IMR-90 (cell line): ENCODE measurements at regions not wholly inside any gene's neighbourhood (a gene's known extent, or its start where the extent isn't known, plus 50 kb on each side); places are given as distances from the start of the nearest gene placed in this dataset.

Source experiments
- ATAC-seq: fragments of 200-7000 bp; cut with Tn5 transposase; 2 replicates; pipeline ENCODE4 v1.9.1; 2020; ENCODE audit warnings: low read depth, mild to moderate bottlenecking, moderate library complexity
- BruUV-seq: library from RNA; stranded (reverse); fragments of 400-500 nt; replicated peaks from 2 replicates; lab custom pipeline; 2021; lab: Mats Ljungman, UMichigan
- CTCF ChIA-PET: fragments of 300-600 bp; formaldehyde crosslinking; extraction: SDS; loops from one replicate; lab custom pipeline; 2021; ENCODE audit warnings: antibody characterized with exemption; lab: Yijun Ruan, JAX
- POLR2A ChIA-PET: fragments of 300-600 bp; sonication (Branson Sonifier 250); formaldehyde crosslinking; loops from one replicate; lab custom pipeline; 2022; ENCODE audit warnings: antibody characterized with exemption; ENCODE audit not compliant: unreplicated experiment; lab: Charles Lee
- DNase-seq: peaks from one replicate; pipeline ENCODE4 v3.0.0; 2013
- H2AFZ ChIP-seq: replicated peaks from 2 replicates; pipeline ENCODE3; 2013; ENCODE audit warnings: low read length, mild to moderate bottlenecking; ENCODE audit not compliant: poor library complexity
- H2AK5ac ChIP-seq: 2 replicates; pipeline ENCODE4 v1.6.1; 2013; ENCODE audit warnings: low read depth, low read length, inconsistent platforms
- H2AK9ac ChIP-seq: replicated peaks from 2 replicates; pipeline ENCODE3; 2013; ENCODE audit warnings: mild to moderate bottlenecking, low read depth, low read length, moderate library complexity; ENCODE audit not compliant: poor library complexity
- H2BK120ac ChIP-seq: 2 replicates; pipeline ENCODE4 v1.6.1; 2013; ENCODE audit warnings: low read depth, low read length, inconsistent platforms
- H2BK15ac ChIP-seq: 3 replicates; pipeline ENCODE4 v1.6.1; 2013; ENCODE audit warnings: low read depth, low read length, inconsistent platforms
- H2BK20ac ChIP-seq: 2 replicates; pipeline ENCODE4 v1.6.1; 2013; ENCODE audit warnings: low read depth, mild to moderate bottlenecking, inconsistent platforms, low read length, moderate library complexity
- H2BK5ac ChIP-seq: 2 replicates; pipeline ENCODE4 v1.6.1; 2013; ENCODE audit warnings: mild to moderate bottlenecking, low read depth, low read length, inconsistent platforms; ENCODE audit not compliant: poor library complexity, severe bottlenecking
- H3K14ac ChIP-seq: replicated peaks from 2 replicates; pipeline ENCODE4 v1.6.1; 2013; ENCODE audit warnings: low read depth, low read length, inconsistent platforms
- H3K18ac ChIP-seq: 2 replicates; pipeline ENCODE4 v1.6.1; 2013; ENCODE audit warnings: low read depth, low read length, control low read depth
- H3K23ac ChIP-seq: 2 replicates; pipeline ENCODE4 v1.6.1; 2013; ENCODE audit warnings: low read depth, low read length, inconsistent platforms
- H3K27ac ChIP-seq: 2 replicates; pipeline ENCODE4 v1.5.1; 2013; ENCODE audit warnings: mild to moderate bottlenecking, control low read depth, low read length; ENCODE audit not compliant: insufficient read depth
- H3K27me3 ChIP-seq: 2 replicates; pipeline ENCODE4 v1.6.1; 2013; ENCODE audit warnings: low read length; ENCODE audit not compliant: control insufficient read depth, insufficient read depth
- H3K36me3 ChIP-seq: 2 replicates; pipeline ENCODE4 v1.6.1; 2013; ENCODE audit warnings: low read length, mixed read lengths; ENCODE audit not compliant: control insufficient read depth, insufficient read depth
- H3K4ac ChIP-seq: 2 replicates; pipeline ENCODE4 v1.6.1; 2013; ENCODE audit warnings: low read depth, low read length, inconsistent platforms
- H3K4me1 ChIP-seq: 2 replicates; pipeline ENCODE4 v1.6.1; 2013; ENCODE audit warnings: low read length, mixed read lengths; ENCODE audit not compliant: control insufficient read depth, insufficient read depth
- H3K4me2 ChIP-seq: 2 replicates; pipeline ENCODE4 v1.6.1; 2013; ENCODE audit warnings: low read depth, mild to moderate bottlenecking, control low read depth, low read length, moderate library complexity
- H3K4me3 ChIP-seq: 2 replicates; pipeline ENCODE4 v1.5.1; 2013; ENCODE audit warnings: low read depth, mild to moderate bottlenecking, control low read depth, low read length, moderate library complexity; ENCODE audit not compliant: insufficient read depth
- H3K56ac ChIP-seq: 2 replicates; pipeline ENCODE4 v1.6.1; 2013; ENCODE audit warnings: low read length, inconsistent platforms; ENCODE audit not compliant: insufficient read depth; ENCODE audit errors: extremely low read depth
- H3K79me1 ChIP-seq, 2 experiments: 2 replicates each; pipeline ENCODE4 v1.6.1; 2013; ENCODE audit warnings: low read length in 2 of 2, inconsistent platforms in 1 of 2, low read depth in 1 of 2
- H3K9ac ChIP-seq: 2 replicates; pipeline ENCODE4 v1.6.1; 2013; ENCODE audit warnings: low read depth, low read length, control low read depth
- H3K9me1 ChIP-seq: 2 replicates; pipeline ENCODE4 v1.6.1; 2013; ENCODE audit warnings: low read length, inconsistent platforms; ENCODE audit not compliant: insufficient read depth
- H3K9me3 ChIP-seq: 2 replicates; pipeline ENCODE4 v1.6.1; 2013; ENCODE audit warnings: low read length; ENCODE audit not compliant: control insufficient read depth, insufficient read depth
- H4K20me1 ChIP-seq: 2 replicates; pipeline ENCODE4 v1.6.1; 2013; ENCODE audit warnings: low read length, inconsistent platforms; ENCODE audit not compliant: insufficient read depth
- H4K5ac ChIP-seq: 2 replicates; pipeline ENCODE4 v1.6.1; 2013; ENCODE audit warnings: mild to moderate bottlenecking, low read depth, low read length, control low read depth
- H4K8ac ChIP-seq, 2 experiments: 2 replicates each; pipeline ENCODE4 v1.6.1; 2013; ENCODE audit warnings: low read depth in 2 of 2, low read length in 2 of 2, control low read depth in 1 of 2, inconsistent platforms in 1 of 2
- H4K91ac ChIP-seq: 2 replicates; pipeline ENCODE4 v1.6.1; 2013; ENCODE audit warnings: low read depth, low read length, inconsistent platforms; ENCODE audit not compliant: insufficient read depth
- BHLHE40 ChIP-seq: fragments of 150-350 bp; IDR thresholded peaks from 2 replicates; pipeline ENCODE4 v1.6.1; 2016; ENCODE audit warnings: mild to moderate bottlenecking, low read depth, low read length
- CEBPB ChIP-seq: IDR thresholded peaks from 2 replicates; pipeline ENCODE4 v1.6.1; 2012; ENCODE audit warnings: low read depth, low read length, improper control_type of control experiment
- CHD1 ChIP-seq: IDR thresholded peaks from 2 replicates; pipeline ENCODE4 v1.6.1; 2012; ENCODE audit warnings: low read depth, low read length, improper control_type of control experiment
- FOS ChIP-seq: fragments of 150-350 bp; IDR thresholded peaks from 2 replicates; pipeline ENCODE4 v1.6.1; 2016; ENCODE audit warnings: low read depth, low read length
- MAFK ChIP-seq: IDR thresholded peaks from 2 replicates; pipeline ENCODE4 v1.6.1; 2012; ENCODE audit warnings: low read depth, low read length, improper control_type of control experiment
- MAZ ChIP-seq: IDR thresholded peaks from 2 replicates; pipeline ENCODE4 v1.6.1; 2012; ENCODE audit warnings: low read depth, mild to moderate bottlenecking, low read length, improper control_type of control experiment, moderate library complexity, borderline replicate concordance
- MXI1 ChIP-seq: IDR thresholded peaks from 2 replicates; pipeline ENCODE4 v1.6.1; 2012; ENCODE audit warnings: low read depth, mild to moderate bottlenecking, low read length, moderate library complexity, borderline replicate concordance
- NFE2L2 ChIP-seq: fragments of 150-350 bp; IDR thresholded peaks from 2 replicates; pipeline ENCODE4 v1.6.1; 2016; ENCODE audit warnings: low read depth, mild to moderate bottlenecking, low read length
- POLR2A ChIP-seq: IDR thresholded peaks from 2 replicates; pipeline ENCODE4 v1.6.1; 2012; ENCODE audit warnings: mild to moderate bottlenecking, low read depth, low read length
- RAD21 ChIP-seq: IDR thresholded peaks from 2 replicates; pipeline ENCODE4 v1.6.1; 2012; ENCODE audit warnings: low read length, improper control_type of control experiment
- RCOR1 ChIP-seq: IDR thresholded peaks from 2 replicates; pipeline ENCODE4 v1.6.1; 2012; ENCODE audit warnings: mild to moderate bottlenecking, low read length, improper control_type of control experiment; ENCODE audit not compliant: insufficient replicate concordance
- RFX5 ChIP-seq: IDR thresholded peaks from 2 replicates; pipeline ENCODE4 v1.8.0; 2012; ENCODE audit warnings: low read depth, mild to moderate bottlenecking, low read length, moderate library complexity
- SMC3 ChIP-seq: fragments of 150-350 bp; IDR thresholded peaks from 2 replicates; pipeline ENCODE4 v1.6.1; 2016; ENCODE audit warnings: low read depth, mild to moderate bottlenecking, antibody characterized with exemption, low read length, moderate library complexity
- USF2 ChIP-seq: fragments of 150-350 bp; IDR thresholded peaks from 2 replicates; pipeline ENCODE4 v1.6.1; 2017; ENCODE audit warnings: mild to moderate bottlenecking, antibody characterized with exemption, low read length, low read depth
- dilution Hi-C: fragments of 300-500 bp; cut with HindIII; formaldehyde crosslinking; loops from one replicate; pipeline ENCODE4 v1.14.3; 2018; ENCODE audit warnings: low sequenced_read_pairs; ENCODE audit not compliant: unreplicated experiment
- in situ Hi-C: fragments of 300-500 bp; cut with MboI; formaldehyde crosslinking; loops from 3 replicates; pipeline ENCODE4 v1.14.3; 2019; ENCODE audit warnings: low sequenced_read_pairs, inconsistent platforms, mixed read lengths
- intact Hi-C: fragments of 100-400 bp; cut with micrococcal nuclease; formaldehyde crosslinking; loops from 2 replicates; pipeline ENCODE4 v1.10.0; 2022
- TF ChIP-seq, protein P1 (sequence below): conservative IDR thresholded peaks from 2 replicates; pipeline ENCODE4 v1.5.1; 2012; ENCODE audit warnings: mild to moderate bottlenecking, low read depth, low read length, improper control_type of control experiment
- TF ChIP-seq, protein P2 (sequence below): fragments of 150-350 bp; IDR thresholded peaks from 2 replicates; pipeline ENCODE4 v1.6.1; 2016; ENCODE audit warnings: low read depth, mild to moderate bottlenecking, low read length, moderate library complexity, borderline replicate concordance

DNA sequence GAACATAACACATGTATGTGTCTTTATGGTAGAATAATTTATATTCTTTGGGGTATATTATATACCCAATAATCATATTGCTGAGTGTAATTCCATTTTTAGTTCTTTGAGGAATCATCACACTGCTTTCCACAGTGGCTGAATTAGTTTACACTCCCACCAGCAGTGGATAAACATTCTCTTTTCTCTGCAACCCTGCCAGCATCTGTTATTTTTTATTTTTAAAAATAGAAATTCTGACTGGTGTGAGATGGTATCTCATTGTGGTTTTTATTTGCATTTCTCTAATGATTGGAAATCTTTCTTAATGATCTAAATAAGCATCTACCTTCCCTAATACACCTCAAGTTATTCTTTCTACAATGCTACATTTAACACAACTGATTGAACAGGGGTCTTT is 346.2 kb upstream of the LYPLAL1 start:
- Histone ChIP-seq H2AFZ (no peak overlapping the region), H3K14ac (no peak overlapping the region), H2BK5ac (no peak overlapping the region), H3K4me3 (no peak overlapping the region), H3K9me3 (no peaks in the 10 kb centered on the region), H3K4me1 (peaks cover 5% of the 10 kb centered on the region), H2BK15ac (no peak overlapping the region), H3K23ac (no peak overlapping the region), H3K4me2 (no peak overlapping the region), H3K79me1 (no peaks in the 10 kb centered on the region), H2AK5ac (no peak overlapping the region), H4K91ac (no peak overlapping the region), H2BK20ac (no peak overlapping the region), H3K18ac (no peak overlapping the region), H3K27ac (no peak overlapping the region), H3K27me3 (no peaks in the 10 kb centered on the region), H3K9me1 (0 out of 2 replicates have a peak, but pooled peaks cover 4% of the 10 kb centered on the region), H2BK120ac (no peak overlapping the region), H2AK9ac (no peak overlapping the region), H3K9ac (no peak overlapping the region), H4K5ac (no peak overlapping the region), H3K36me3 (no peaks in the 10 kb centered on the region), H4K20me1 (no peaks in the 10 kb centered on the region), H4K8ac (no peak overlapping the region), H3K4ac (no peak overlapping the region), H3K56ac (no peak overlapping the region)
- ChIA-PET POLR2A (no interaction called here), CTCF (no interaction called here)
- in situ Hi-C loops = no loop called here
- ATAC-seq = no peak
- no peak for TF ChIP-seq NFE2L2
- no peak for TF ChIP-seq MXI1
- TF ChIP-seq MAZ = no peak
- TF ChIP-seq, protein P1, sequence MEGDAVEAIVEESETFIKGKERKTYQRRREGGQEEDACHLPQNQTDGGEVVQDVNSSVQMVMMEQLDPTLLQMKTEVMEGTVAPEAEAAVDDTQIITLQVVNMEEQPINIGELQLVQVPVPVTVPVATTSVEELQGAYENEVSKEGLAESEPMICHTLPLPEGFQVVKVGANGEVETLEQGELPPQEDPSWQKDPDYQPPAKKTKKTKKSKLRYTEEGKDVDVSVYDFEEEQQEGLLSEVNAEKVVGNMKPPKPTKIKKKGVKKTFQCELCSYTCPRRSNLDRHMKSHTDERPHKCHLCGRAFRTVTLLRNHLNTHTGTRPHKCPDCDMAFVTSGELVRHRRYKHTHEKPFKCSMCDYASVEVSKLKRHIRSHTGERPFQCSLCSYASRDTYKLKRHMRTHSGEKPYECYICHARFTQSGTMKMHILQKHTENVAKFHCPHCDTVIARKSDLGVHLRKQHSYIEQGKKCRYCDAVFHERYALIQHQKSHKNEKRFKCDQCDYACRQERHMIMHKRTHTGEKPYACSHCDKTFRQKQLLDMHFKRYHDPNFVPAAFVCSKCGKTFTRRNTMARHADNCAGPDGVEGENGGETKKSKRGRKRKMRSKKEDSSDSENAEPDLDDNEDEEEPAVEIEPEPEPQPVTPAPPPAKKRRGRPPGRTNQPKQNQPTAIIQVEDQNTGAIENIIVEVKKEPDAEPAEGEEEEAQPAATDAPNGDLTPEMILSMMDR = no peak
- no peak for TF ChIP-seq BHLHE40
- TF ChIP-seq MAFK = no peak
- no peak for TF ChIP-seq USF2
- no peak for TF ChIP-seq CEBPB
- no peak for TF ChIP-seq RCOR1
- TF ChIP-seq, protein P2, sequence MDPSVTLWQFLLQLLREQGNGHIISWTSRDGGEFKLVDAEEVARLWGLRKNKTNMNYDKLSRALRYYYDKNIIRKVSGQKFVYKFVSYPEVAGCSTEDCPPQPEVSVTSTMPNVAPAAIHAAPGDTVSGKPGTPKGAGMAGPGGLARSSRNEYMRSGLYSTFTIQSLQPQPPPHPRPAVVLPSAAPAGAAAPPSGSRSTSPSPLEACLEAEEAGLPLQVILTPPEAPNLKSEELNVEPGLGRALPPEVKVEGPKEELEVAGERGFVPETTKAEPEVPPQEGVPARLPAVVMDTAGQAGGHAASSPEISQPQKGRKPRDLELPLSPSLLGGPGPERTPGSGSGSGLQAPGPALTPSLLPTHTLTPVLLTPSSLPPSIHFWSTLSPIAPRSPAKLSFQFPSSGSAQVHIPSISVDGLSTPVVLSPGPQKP = no peak
- no peak for TF ChIP-seq POLR2A
- TF ChIP-seq SMC3 = no peak
- TF ChIP-seq RAD21 = no peak
- TF ChIP-seq CHD1 = no peak
- no peak for TF ChIP-seq RFX5
- no peak for TF ChIP-seq FOS
- intact Hi-C loops = no loop called here
- dilution Hi-C loops = no loop called here
- no peak for DNase-seq
- no TSS peak for BruUV-seq
